GM21576 (cell line): ENCODE measurements at regions not wholly inside any gene's neighbourhood (a gene's known extent, or its start where the extent isn't known, plus 50 kb on each side); places are given as distances from the start of the nearest gene placed in this dataset.
A peak's percentile ranks its signal among the peaks of the same experiment; 100 is the strongest.
"Not testable (repeated sequence)": the region's sequence is repeated elsewhere in the genome, so short reads cannot be mapped to it uniquely, and the experiment has no call there.

Source experiments
- ATAC-seq: cut with Tn5 transposase; IDR thresholded peaks from one replicate; pipeline ENCODE4 v1.9.1; 2021; ENCODE audit warnings: mild to moderate bottlenecking, moderate library complexity; ENCODE audit not compliant: unreplicated experiment

DNA sequence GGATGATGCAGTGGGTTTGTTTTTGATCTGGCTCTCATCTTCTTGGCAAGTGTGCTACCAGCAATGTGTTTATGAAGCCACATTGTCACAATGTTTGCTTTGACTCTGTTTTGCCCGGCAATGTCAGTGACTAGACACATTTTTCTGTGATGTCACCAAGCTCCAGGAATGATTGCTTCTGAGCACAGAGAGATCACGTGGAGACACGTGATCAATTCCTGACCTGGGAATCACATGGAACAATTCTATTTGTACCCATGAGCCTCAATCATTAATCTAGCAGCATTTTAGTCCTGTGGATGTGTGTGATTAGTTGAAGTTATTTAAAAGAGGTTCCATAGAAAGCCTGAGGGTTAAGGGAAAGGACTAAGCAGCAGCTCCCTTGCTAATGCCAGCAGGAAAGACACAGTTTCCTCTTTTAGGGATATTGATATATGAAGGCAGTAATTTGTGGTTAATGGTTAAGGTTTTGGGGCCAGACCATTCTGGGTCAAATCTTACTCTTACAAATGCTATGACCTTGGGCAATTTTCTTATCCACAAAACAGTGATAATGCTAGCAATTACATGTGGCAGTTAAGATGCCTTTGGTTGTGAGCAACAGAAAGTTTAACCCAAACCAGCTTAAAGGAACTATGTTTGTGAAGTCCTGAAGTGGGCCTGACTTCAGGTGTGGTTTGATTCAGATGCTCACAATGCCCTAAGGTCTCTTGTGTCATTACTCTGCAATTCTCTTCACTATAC, 59.0 kb downstream of the FASLG start:
- no peak for ATAC-seq

DNA sequence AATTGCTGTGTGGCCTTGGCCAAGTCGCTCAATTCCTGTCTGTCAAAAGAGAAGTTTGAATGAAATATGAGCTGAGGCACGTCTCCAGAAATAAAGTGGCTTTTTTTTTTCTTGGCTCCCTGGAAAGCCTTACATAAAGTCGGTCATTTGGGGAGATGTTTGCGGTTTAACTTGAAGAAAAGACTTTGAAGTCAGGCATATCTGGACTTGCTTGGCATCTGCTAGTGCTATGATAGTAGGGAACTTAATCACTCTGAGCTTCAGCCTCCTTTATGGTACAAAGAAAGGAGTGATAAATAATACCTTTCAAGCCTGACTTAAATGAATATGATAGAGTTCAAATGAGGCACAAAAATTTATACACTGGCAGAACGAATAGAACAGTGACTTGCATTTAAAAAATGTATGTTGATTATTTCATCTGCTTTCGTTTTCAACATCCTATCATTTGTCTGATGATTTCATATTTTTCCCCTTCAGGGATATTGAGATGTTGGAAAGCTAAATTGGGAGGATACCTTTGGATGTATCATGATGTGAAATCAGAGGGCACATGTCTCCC, 60.2 kb downstream of the FASLG start:
- no peak for ATAC-seq

DNA sequence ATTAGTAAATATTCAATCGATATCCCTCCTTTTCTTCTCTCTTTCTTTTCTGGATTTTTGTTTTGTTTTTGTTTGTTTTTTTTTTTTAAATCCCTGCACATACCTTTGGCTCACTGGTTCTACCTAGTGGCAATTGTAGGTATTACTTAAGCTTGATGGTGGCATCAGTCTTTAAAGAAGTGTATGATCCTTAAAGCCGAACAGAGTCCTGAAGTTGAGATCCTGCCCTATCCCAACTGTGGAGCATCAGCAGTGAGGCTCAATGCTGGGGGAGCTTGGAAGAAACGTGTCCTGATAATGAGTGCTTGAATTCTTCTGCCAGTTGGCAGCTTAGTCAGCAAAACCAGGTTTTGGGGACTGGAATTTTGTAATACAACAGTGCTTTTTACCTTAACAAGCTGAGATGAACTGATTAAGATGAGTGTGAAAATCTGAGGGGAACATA, 60.8 kb downstream of the FASLG start:
- ATAC-seq: no peak

DNA sequence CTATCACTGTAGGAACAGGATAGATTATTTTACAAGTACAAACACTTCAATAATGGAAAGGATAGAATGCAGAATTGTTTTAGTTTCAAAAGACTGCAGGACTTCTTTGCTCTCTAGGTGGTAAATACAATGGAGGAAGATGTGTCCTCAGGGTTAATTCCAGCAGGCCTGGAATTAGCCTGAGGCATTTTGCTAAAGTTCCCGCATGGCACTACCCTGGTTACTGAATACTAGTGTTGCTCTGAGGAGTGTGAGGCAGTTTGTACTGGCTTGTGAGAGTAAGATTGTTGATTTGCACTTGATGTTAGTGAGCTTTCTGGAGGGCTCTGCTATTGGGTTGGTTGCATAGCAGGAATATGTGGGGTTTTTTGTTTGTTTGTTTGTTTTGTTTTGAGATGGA, 61.4 kb downstream of the FASLG start:
- ATAC-seq: no peak

DNA sequence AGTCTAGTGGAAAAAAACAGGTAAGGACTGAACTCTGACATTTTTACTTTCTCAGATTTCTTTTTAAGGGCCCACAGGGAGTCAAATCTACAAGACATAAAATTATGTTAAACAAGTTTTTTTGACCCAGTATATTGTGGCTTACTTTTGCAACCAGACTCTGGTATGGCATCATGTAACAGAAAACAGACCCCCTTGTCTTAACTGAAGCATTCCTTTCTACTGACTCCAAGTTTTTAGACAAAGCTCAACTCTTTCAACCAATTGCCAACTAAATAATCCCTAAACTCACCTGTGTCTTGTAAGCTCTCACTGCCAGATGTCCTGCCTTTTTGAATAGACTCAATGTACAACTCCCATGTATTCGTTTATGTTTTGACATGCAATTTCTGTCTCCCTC, 64.3 kb downstream of the FASLG start:
- ATAC-seq: no peak

DNA sequence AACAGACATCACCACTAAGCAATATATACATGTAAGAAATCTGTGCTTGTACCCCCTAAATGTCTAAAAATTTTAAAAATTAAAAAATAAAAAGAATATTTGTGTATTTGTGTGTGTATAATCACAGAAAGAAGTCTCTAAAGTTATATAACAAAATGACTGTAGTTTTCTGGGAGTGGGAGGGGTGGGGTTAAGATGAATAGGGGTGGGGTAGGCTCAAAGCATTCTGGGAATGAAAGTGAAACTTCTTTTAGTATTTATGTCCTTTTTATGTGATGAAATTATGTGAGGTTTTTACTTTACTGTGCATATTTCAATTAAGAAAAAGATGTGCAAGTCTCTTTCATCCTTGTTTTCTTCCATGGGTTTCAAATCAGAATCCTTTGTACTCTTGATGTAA, 65.3 kb downstream of the FASLG start:
- no peak for ATAC-seq

DNA sequence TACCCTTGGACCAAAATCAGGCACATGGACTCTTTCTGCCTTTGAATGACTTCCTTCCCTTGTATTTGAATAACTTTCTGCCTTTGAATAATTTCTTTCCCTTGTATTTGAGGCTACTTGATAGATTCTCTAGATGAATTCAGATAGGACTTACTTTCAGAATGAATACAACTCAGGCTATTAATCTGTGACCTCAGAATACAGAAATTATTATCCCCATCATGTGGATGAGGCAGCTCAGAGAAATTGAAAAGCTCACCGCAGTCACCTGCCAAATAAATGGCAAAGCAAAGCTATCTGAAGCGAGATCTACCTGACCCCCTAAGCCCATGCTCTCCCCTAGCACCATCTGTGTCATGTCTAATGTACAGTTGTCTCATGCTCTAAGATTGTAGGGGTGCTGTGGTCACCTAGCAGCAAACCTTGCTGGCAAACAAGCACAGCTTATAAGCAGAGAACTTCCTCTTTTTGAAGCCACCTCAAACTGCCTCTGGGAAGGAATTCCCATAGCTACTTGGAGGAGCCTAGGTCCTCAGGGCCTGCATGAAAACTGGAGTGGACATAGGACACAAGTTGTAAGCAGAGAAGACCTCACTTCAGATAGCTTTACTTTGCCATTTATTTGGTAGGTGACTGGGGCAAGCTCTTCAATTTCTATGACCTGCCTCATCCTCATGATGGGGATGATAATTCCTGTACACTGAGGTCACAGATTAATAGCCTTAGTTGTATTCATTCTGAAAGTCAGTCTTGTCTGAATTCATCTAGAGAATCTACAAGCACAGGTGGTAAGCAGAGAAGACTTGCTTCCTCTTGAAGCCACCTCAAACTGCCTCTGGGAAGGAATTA, 66.1 kb downstream of the FASLG start:
- peak; percentile 76 for ATAC-seq

DNA sequence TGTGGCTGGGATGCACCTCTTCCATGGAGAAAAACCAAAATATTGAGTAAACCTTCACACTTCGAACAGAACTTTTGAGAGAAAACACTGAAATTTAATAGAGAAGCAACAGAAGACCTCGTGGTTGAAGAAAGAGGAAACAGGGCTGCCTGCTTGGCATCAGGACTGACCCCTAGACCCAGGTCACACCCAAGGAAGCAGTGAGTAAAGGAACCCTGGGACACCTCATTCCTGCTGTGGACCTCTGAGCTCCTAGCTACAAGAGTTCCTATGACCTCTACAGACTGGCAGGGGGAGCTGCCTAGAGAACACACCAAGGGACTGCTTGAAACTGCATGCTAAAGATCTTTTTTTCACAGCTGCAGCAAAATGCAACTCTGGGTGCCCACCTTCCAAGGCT, 67.8 kb downstream of the FASLG start:
- ATAC-seq: no peak

DNA sequence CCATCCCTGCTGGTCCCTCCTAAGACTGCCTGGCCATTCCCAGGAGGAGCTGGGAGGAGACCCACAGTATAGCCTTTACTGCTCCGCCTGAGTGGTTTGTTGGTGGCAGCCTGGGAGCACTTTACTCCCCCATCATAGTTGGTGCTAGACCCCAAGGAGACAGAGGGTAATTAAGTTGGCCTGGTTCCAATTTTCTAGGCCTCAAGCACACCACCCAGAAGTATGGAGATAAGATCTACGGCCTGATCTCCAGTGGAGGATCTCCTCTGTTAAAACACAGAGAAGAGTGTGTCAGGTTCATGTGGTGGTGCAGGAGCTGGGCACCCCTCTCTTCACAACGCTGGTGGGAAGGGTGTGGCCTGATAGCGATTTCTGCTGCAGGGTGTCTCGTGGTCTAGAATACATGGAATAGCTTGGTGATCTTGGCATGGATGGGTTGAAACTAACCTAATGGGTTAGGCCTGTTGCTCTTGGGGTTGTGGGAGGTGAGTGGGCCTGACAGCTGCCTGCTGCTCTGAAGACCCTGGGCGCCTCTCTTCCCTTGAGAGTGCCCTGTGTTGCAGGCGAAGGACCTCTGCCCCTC, 68.5 kb downstream of the FASLG start:
- ATAC-seq: no peak

DNA sequence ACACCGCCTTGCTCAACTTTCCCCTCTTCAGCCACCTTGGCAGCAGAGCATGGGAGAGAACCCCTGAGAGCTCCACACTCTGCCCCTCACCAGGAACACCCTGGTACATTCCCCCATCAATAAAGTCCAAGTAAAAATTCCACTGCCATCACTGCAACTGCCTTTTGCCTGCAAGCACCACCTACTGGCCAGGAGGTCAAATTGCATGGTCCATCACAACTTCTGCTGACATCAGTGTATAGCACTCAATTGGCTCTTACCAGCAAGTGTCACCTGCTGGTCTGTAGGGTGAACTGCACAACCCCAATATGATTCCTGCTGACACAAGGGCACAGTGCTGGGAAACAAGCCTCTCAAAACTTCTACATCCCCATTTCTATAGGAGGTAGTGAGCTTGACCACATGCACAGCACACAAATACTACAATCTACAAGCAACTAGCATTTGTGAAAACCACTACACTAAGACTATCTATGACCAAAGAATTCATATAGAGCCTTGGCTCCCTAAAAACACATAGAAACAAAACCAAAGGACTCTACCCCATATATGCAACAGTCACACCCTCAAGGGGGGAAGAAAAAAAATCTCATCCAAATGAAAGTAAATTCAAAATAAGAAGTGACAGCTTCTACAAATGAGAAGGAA, 69.2 kb downstream of the FASLG start:
- peak; percentile 39 for ATAC-seq

DNA sequence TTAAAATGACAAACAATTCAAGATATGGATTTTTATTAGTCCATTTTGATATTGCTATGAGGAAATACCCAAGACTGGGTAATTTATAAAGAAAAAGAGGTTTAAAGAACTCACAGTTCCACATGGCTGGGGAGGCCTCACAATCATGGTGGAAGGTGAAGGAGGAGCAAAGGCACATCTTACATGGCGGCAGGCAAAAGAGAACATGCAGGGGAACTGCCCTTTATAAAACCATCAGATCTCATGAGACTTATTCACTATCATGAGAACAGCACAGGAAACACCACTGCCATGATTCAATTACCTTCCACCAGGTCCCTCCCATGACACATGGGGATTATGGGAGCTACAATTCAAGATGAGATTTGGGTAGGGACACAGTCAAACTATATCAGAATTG, 69.8 kb downstream of the FASLG start:
- not testable (repeated sequence) for ATAC-seq

DNA sequence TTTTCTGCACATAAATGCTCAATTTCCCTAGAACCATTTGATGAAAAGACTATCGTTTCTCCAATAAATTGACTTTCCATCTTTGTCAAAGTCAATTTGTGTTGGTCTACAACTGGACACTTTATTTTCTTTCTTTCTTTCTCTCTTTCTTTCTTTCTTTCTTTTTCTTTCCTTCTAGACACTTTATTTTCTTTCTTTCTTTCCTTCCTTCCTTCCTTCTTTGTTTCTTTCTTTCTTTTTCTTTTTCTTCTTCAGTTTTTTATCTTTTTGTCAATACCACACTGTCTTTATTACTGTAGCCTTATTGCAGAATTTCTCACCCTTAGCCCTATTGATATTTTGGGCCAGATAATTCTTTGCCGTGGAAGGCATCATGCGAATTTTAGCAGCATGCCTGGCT, 73.5 kb downstream of the FASLG start:
- no peak for ATAC-seq

DNA sequence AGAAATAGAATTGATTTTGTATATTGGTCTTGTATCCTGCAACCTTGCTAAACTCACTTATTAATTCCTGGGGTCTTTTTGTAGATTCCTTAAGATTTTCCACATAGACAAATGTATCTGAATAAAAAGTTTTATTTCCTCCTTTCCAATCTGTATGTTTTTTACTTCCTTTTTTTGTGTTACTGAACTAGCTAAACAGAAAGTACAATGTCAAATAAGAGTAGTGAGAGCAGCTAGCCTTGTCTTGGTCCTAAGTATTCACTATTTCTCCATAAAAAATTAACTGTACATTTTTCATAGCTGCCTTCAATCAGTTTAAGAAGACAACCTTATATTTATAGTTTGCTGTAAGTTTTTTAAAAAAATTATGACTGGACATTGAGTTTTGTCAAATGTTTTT, 74.9 kb downstream of the FASLG start:
- ATAC-seq: no peak

DNA sequence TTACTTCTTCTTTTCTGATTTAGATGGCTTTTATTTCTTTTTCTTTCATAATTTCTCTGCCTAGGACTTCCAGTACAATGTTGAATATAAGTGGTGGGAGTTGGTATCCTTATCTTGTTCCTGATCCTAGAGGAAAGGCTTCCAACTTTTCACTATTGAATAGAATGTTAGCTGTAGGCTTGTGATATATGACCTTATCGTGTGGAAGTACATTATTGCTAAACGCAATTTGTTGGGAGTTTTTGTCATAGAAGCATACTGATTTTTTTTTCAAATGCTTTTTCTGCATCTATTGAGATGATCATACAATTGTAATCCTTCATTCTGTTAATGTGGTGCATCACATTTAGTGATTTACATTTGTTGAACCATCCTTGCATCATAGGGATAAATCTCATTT, 79.5 kb downstream of the FASLG start:
- no peak for ATAC-seq

DNA sequence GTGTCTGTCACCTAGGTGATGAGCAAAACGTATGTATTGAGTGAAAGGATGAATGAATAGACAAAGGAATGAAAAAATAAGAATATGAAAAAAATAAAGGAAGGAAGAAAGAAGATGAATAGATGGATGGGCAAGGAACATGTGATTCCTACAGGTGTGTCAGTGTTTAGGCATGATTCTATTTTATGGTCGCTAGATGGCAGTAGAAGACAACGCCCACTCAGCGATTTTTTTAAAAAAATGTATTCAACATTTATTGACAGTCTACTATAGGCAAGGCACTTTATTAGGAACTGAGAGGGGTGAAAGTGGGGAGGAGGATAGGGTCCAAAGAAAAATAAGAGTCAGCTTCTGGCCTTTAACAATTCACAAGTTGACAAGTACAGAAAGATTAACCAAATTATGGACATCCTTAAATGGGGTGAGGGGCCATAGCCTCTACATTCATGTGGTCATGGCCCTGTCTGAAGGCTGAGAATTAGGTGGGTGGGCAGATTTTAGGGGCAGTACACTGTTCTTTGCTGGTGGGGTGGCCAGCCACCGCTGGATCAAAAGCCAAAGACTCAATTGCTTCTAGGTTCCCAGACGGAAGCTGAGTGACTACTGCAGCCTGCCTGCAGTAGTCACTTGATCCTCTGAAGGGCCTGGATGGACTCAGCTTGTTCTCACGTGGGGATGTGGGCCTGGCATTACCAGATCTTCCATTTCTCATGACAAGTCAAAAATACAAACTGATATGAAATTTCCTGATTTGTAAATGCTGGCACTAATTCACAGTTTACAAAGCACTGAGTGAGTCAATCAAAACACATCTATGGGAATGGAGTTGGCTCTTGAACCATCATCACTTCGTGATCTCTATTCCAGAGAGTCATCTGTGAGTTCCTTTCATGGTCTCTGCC, 83.9 kb downstream of the FASLG start:
- ATAC-seq: no peak

DNA sequence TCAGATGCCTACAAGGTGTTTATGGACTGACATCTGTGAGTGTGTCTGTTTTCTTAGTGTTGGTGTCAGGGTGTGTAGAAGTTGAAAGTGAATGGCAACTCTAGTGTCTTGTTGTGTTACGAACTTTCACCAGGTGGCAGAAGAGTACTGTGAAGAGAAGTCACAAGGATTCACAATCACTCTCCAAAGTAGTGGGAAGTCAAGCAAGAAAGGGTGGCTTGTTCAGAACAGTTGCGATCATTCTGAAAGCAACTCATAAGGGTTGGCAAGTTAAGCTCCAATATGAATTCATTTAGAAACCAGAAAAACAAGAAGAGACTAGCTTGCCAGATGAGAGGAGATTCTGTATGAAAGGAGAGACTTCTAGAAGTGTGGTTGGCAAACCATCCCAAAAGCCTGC, 86.1 kb downstream of the FASLG start:
- peak; percentile 59 for ATAC-seq

DNA sequence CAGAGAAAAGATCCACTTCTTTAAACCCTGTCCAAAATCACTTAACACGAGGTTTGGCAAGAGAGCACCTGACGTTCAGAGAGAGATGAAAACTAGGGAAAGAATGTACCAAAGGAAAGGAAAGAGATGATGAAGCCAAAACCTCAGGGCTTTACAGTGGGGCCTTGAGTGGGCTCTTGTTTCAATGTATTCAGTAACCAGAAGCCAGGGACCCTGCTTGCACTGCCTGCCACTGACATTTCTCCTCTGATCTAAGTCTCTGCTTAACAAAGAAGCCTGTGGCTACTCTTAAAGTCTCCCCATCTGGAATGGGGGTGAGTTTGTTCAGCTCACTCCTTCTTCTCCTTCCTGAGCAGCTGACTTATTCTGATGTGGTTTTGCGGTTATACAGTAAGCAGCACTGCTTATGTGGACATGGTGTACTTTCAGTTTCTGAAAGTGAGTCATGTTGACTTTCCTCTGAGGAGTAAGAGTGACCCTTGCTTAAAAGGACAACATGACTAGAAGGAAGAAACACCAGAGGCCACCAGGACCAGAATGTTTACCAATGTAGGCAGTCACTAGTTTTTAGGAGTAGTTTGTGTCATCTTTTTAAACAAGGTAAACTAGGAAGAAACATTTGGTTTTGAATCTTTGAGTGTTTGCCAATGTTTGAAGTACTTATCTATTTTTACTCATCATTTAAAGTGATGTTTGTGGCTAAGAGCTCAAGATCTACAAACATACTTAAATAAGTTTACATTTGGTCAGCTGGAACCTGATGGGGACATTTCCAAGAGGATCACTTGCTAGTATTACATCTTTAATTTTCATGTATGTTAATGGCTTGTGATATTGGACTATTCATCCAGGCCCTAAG, 87.4 kb downstream of the FASLG start:
- peak; percentile 81 for ATAC-seq

DNA sequence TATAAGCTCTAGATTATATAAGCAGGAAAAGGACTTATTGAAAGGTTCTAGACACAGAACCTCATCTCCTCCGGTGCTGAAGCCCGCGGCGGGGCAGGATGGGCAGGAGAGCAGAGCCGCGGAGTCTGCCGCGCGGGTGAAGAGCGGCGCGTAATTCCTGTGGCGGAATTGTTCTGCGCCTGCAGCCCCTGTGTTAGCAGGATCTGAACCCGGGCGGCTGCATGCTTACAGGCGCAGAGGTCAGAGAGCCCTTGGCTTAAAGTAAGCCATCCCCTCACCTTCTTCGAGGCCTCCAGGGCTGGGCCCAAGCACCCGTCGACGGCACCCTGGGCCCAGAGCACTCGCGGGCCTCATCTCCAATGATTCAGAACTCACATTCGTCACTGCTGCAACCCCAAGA, 89.3 kb downstream of the FASLG start:
- no peak for ATAC-seq

DNA sequence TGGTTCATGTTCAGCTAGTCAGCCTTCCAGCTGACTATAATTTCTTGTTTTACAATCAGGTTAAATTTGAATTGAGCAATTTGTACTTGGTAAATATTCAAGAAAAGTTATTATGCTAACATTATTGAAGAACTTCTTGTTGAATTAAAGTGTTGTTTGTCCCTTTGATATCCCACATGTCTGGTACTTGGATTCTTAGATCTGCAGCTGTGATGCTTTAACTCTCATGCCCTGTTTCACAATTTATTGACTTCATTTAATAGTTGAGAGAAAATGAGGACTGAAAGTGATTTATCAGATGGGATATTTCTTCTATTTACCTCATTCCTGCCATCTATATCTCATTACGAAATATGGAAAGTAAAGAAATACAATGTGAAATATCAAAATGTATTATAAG, 92.8 kb downstream of the FASLG start:
- ATAC-seq: no peak
